HepG2 (cell line): ENCODE measurements at regions not wholly inside any gene's neighbourhood (a gene's known extent, or its start where the extent isn't known, plus 50 kb on each side); places are given as distances from the start of the nearest gene placed in this dataset.

Experiments
- BORCS8-MEF2B ChIP-seq: sonication (generic); formaldehyde crosslinking; IDR thresholded peaks from 2 replicates; pipeline ENCODE4 v1.8.0; 2022; ENCODE audit warnings: mild to moderate bottlenecking, missing genetic modification reagents
- MEIS2 ChIP-seq: sonication (generic); formaldehyde crosslinking; IDR thresholded peaks from 2 replicates; pipeline ENCODE4 v1.9.0; 2021; ENCODE audit warnings: mild to moderate bottlenecking, missing genetic modification reagents
- RNF219 ChIP-seq: sonication (generic); formaldehyde crosslinking; IDR thresholded peaks from 2 replicates; pipeline ENCODE4 v1.5.0; 2020; ENCODE audit warnings: mild to moderate bottlenecking, missing genetic modification reagents
- TBL1XR1 ChIP-seq: fragments of 150-350 bp; IDR thresholded peaks from 2 replicates; pipeline ENCODE4 v1.6.1; 2014; ENCODE audit warnings: borderline replicate concordance, low read length; ENCODE audit not compliant: partially characterized antibody
- TF ChIP-seq, protein P1 (sequence below): sonication (generic); formaldehyde crosslinking; IDR thresholded peaks from 2 replicates; pipeline ENCODE4 v1.4.0; 2020; ENCODE audit warnings: missing genetic modification reagents, borderline replicate concordance

DNA sequence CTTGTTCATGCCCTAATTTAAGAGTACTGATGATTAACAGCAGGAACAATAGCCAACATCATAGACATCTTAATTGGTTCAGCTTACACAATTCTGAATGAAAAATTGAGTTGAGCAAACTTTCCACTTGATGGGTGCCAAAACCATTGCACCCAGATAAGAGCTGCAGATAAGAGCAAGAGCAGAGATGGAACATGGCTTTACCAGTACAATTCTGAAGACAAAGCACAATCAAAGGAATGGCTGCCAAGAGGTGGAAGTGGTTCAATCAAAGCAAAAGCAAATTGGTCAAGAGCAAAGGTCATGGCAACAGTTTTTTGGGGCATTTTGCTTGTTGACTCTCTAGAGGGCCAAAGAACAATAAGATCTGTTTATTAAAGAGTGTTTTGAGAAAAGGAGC lies 65.6 kb upstream of the ATP5MC3 start:
- TF ChIP-seq RNF219 (CRISPR knock-in tag) = no peak
- no peak for TF ChIP-seq TBL1XR1
- TF ChIP-seq, protein P1, sequence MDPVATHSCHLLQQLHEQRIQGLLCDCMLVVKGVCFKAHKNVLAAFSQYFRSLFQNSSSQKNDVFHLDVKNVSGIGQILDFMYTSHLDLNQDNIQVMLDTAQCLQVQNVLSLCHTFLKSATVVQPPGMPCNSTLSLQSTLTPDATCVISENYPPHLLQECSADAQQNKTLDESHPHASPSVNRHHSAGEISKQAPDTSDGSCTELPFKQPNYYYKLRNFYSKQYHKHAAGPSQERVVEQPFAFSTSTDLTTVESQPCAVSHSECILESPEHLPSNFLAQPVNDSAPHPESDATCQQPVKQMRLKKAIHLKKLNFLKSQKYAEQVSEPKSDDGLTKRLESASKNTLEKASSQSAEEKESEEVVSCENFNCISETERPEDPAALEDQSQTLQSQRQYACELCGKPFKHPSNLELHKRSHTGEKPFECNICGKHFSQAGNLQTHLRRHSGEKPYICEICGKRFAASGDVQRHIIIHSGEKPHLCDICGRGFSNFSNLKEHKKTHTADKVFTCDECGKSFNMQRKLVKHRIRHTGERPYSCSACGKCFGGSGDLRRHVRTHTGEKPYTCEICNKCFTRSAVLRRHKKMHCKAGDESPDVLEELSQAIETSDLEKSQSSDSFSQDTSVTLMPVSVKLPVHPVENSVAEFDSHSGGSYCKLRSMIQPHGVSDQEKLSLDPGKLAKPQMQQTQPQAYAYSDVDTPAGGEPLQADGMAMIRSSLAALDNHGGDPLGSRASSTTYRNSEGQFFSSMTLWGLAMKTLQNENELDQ (CRISPR knock-in tag) = no peak
- TF ChIP-seq MEIS2 = no peak
- no peak for TF ChIP-seq BORCS8-MEF2B (CRISPR knock-in tag)
